SK-N-SH (cell line): ENCODE measurements at regions not wholly inside any gene's neighbourhood (a gene's known extent, or its start where the extent isn't known, plus 50 kb on each side); places are given as distances from the start of the nearest gene placed in this dataset.

Experiments
- CTCF ChIA-PET: fragments of 300-600, 350-600 bp; formaldehyde crosslinking; extraction: SDS; loops from one replicate; lab custom pipeline; 2021; lab: Yijun Ruan, JAX
- POLR2A ChIA-PET: fragments of 350-600 bp; sonication (Branson Sonifier 250); formaldehyde crosslinking; extraction: SDS; loops from one replicate; lab custom pipeline; 2020; ENCODE audit warnings: antibody characterized with exemption, inconsistent platforms; lab: Yijun Ruan, JAX
- DNase-seq: peaks from one replicate; pipeline ENCODE4 v3.0.0; 2012
- H2AFZ ChIP-seq: fragments of 200-600 bp; sonication (generic); 2 replicates; pipeline ENCODE4 v1.8.1; 2016; ENCODE audit warnings: antibody characterized with exemption, mild to moderate bottlenecking, low read depth
- H3F3A ChIP-seq: fragments of 200-600 bp; sonication (generic); replicated peaks from 2 replicates; pipeline ENCODE3; 2016; ENCODE audit warnings: antibody characterized with exemption, mild to moderate bottlenecking; ENCODE audit not compliant: insufficient read depth
- H3K27ac ChIP-seq, 2 experiments: fragments of 200-500 bp in 1 of 2; fragments of 200-600 bp in 1 of 2; sonication (Bioruptor generic) in 1 of 2; sonication (generic), shearing (Covaris generic) in 1 of 2; 2 replicates each; pipeline versions ENCODE4 v1.5.1 to v1.6.1; 2014 to 2016; ENCODE audit warnings: low read depth in 2 of 2, inconsistent platforms in 1 of 2, low read length in 1 of 2, mild to moderate bottlenecking in 1 of 2, mixed read lengths in 1 of 2
- H3K27me3 ChIP-seq: fragments of 200-600 bp; sonication (generic), shearing (Covaris generic); 2 replicates; pipeline ENCODE4 v1.6.1; 2016; ENCODE audit warnings: mixed run types; ENCODE audit not compliant: insufficient read depth
- H3K36me3 ChIP-seq, 2 experiments: fragments of 200-500 bp in 1 of 2; fragments of 200-600 bp in 1 of 2; sonication (Bioruptor generic) in 1 of 2; sonication (generic) in 1 of 2; replicated peaks in 1 of 2; 2 replicates each; pipeline versions ENCODE3 to v1.5.1; 2014 to 2016; ENCODE audit warnings: low read length in 1 of 2, mild to moderate bottlenecking in 1 of 2; ENCODE audit not compliant: insufficient read depth in 2 of 2, control insufficient read depth in 1 of 2
- H3K4me1 ChIP-seq, 2 experiments: fragments of 200-500 bp in 1 of 2; fragments of 200-600 bp in 1 of 2; sonication (Bioruptor generic) in 1 of 2; sonication (generic), shearing (Covaris generic) in 1 of 2; 2 replicates each; pipeline versions ENCODE4 v1.5.1 to v1.6.1; 2014 to 2016; ENCODE audit warnings: low read depth in 1 of 2, low read length in 1 of 2, mixed run types in 1 of 2; ENCODE audit not compliant: insufficient read depth in 2 of 2, control insufficient read depth in 1 of 2
- H3K4me2 ChIP-seq: fragments of 200-600 bp; sonication (generic), shearing (Covaris generic); 2 replicates; pipeline ENCODE4 v1.6.1; 2017; ENCODE audit warnings: mixed run types
- H3K4me3 ChIP-seq, 2 experiments: fragments of 200-500 bp in 1 of 2; fragments of 200-600 bp in 1 of 2; sonication (Bioruptor generic) in 1 of 2; sonication (generic), shearing (Covaris generic) in 1 of 2; 2 replicates each; pipeline versions ENCODE4 v1.5.1 to v1.8.1; 2014 to 2016; ENCODE audit warnings: low read depth in 2 of 2, inconsistent platforms in 1 of 2, low read length in 1 of 2, mild to moderate bottlenecking in 1 of 2, mixed read lengths in 1 of 2, moderate library complexity in 1 of 2
- H3K79me2 ChIP-seq: fragments of 200-600 bp; sonication (generic); 2 replicates; pipeline ENCODE4 v1.8.1; 2017; ENCODE audit warnings: mild to moderate bottlenecking; ENCODE audit not compliant: insufficient read depth
- H3K9ac ChIP-seq: fragments of 200-600 bp; sonication (generic); 2 replicates; pipeline ENCODE4 v1.6.1; 2017; ENCODE audit warnings: mixed run types
- H3K9me2 ChIP-seq: fragments of 200-600 bp; sonication (generic); 2 replicates; pipeline ENCODE4 v1.6.1; 2017; ENCODE audit warnings: mixed run types
- H3K9me3 ChIP-seq: fragments of 200-600 bp; sonication (generic); 2 replicates; pipeline ENCODE4 v1.6.1; 2017; ENCODE audit warnings: mixed run types, mild to moderate bottlenecking, moderate library complexity
- H4K20me1 ChIP-seq: fragments of 200-600 bp; sonication (generic); 2 replicates; pipeline ENCODE4 v1.6.1; 2017; ENCODE audit warnings: mild to moderate bottlenecking, mixed run types; ENCODE audit not compliant: insufficient read depth
- CTCF ChIP-seq: fragments of 200-600 bp; sonication (generic); IDR thresholded peaks from 2 replicates; pipeline ENCODE4 v1.6.1; 2017; ENCODE audit warnings: antibody characterized with exemption, mild to moderate bottlenecking, moderate library complexity
- ELF1 ChIP-seq: IDR thresholded peaks from 2 replicates; pipeline ENCODE4 v1.4.0; 2012
- EZH2phosphoT487 ChIP-seq: fragments of 200-600 bp; sonication (generic); IDR thresholded peaks from 2 replicates; pipeline ENCODE4 v1.6.1; 2017; ENCODE audit warnings: low read depth, mixed run types, mild to moderate bottlenecking, antibody characterized with exemption, moderate library complexity, borderline replicate concordance
- FOXM1 ChIP-seq: IDR thresholded peaks from 2 replicates; pipeline ENCODE4 v1.4.0; 2012; ENCODE audit warnings: low read depth, mild to moderate bottlenecking
- JUND ChIP-seq: IDR thresholded peaks from 2 replicates; pipeline ENCODE4 v1.4.0; 2012
- MXI1 ChIP-seq: IDR thresholded peaks from 2 replicates; pipeline ENCODE4 v1.6.1; 2012; ENCODE audit warnings: mild to moderate bottlenecking, low read depth, low read length, improper control_type of control experiment
- NFIC ChIP-seq: IDR thresholded peaks from 2 replicates; pipeline ENCODE4 v1.4.0; 2012; ENCODE audit warnings: borderline replicate concordance
- RCOR1 ChIP-seq: fragments of 150-350 bp; IDR thresholded peaks from 2 replicates; pipeline ENCODE4 v1.6.1; 2017; ENCODE audit warnings: antibody characterized with exemption, low read length
- REST ChIP-seq: IDR thresholded peaks from 2 replicates; pipeline ENCODE4 v1.6.1; 2012; ENCODE audit warnings: mild to moderate bottlenecking, low read depth, low read length, moderate library complexity
- RFX5 ChIP-seq: IDR thresholded peaks from 2 replicates; pipeline ENCODE4 v1.6.1; 2012; ENCODE audit warnings: mild to moderate bottlenecking, improper control_type of control experiment, low read length
- TEAD4 ChIP-seq: IDR thresholded peaks from 2 replicates; pipeline ENCODE4 v1.4.0; 2012; ENCODE audit warnings: mild to moderate bottlenecking, borderline replicate concordance; ENCODE audit not compliant: insufficient read depth
- WGBS: methylation state at CpG from one replicate; pipeline ENCODE4 v1.1.6; 2017; ENCODE audit warnings: low lambda C conversion rate; 5-methylcytosine and 5-hydroxymethylcytosine counted together
- TF ChIP-seq, protein P1 (sequence below): fragments of 150-350 bp; IDR thresholded peaks from 2 replicates; pipeline ENCODE4 v1.6.1; 2017; ENCODE audit warnings: antibody characterized with exemption, low read length, low read depth, borderline replicate concordance
- TF ChIP-seq, protein P2 (sequence below): IDR thresholded peaks from 2 replicates; pipeline ENCODE4 v1.4.0; 2012; ENCODE audit warnings: low read depth, borderline replicate concordance

GRCh38 chr2:226050822-226051221 is 651.3 kb downstream of the NYAP2 start:
- POLR2A ChIA-PET: no interaction called here
- H3K9ac ChIP-seq: no peak overlapping the region
- CTCF ChIA-PET: no interaction called here
- H3K9me3 ChIP-seq: no peaks in the 10 kb centered on the region
- H3K36me3 ChIP-seq: no peaks in the 10 kb centered on the region
- H3K27ac ChIP-seq: no peak overlapping the region
- no peaks in the 10 kb centered on the region for H3K27me3 ChIP-seq
- no peaks in the 10 kb centered on the region for H3K79me2 ChIP-seq
- H3K4me2 ChIP-seq: no peak overlapping the region
- H3F3A ChIP-seq: no peaks in the 10 kb centered on the region
- WGBS: 47% methylated on average over 5 of the region's 5 CpGs
- H2AFZ ChIP-seq: no peak overlapping the region
- H3K4me3 ChIP-seq: no peak overlapping the region
- TF ChIP-seq CTCF (no peak), ELF1 (no peak), JUND (no peak), REST (no peak), NFIC (no peak), TEAD4 (no peak), EZH2phosphoT487 (no peak), MXI1 (no peak), RFX5 (no peak), RCOR1 (no peak), FOXM1 (no peak)
- TF ChIP-seq, protein P1, sequence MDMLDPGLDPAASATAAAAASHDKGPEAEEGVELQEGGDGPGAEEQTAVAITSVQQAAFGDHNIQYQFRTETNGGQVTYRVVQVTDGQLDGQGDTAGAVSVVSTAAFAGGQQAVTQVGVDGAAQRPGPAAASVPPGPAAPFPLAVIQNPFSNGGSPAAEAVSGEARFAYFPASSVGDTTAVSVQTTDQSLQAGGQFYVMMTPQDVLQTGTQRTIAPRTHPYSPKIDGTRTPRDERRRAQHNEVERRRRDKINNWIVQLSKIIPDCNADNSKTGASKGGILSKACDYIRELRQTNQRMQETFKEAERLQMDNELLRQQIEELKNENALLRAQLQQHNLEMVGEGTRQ: no peak
- TF ChIP-seq, protein P2, sequence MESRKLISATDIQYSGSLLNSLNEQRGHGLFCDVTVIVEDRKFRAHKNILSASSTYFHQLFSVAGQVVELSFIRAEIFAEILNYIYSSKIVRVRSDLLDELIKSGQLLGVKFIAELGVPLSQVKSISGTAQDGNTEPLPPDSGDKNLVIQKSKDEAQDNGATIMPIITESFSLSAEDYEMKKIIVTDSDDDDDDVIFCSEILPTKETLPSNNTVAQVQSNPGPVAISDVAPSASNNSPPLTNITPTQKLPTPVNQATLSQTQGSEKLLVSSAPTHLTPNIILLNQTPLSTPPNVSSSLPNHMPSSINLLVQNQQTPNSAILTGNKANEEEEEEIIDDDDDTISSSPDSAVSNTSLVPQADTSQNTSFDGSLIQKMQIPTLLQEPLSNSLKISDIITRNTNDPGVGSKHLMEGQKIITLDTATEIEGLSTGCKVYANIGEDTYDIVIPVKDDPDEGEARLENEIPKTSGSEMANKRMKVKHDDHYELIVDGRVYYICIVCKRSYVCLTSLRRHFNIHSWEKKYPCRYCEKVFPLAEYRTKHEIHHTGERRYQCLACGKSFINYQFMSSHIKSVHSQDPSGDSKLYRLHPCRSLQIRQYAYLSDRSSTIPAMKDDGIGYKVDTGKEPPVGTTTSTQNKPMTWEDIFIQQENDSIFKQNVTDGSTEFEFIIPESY: no peak
- DNase-seq: no peak
- H3K4me1 ChIP-seq: no peaks in the 10 kb centered on the region; a peak in 1 of 4 replicates
- no peaks in the 10 kb centered on the region for H3K9me2 ChIP-seq
- H4K20me1 ChIP-seq: no peaks in the 10 kb centered on the region
